GM18909 (cell line): ENCODE measurements at regions not wholly inside any gene's neighbourhood (a gene's known extent, or its start where the extent isn't known, plus 50 kb on each side); places are given as distances from the start of the nearest gene placed in this dataset.
"Not testable (repeated sequence)": the region's sequence is repeated elsewhere in the genome, so short reads cannot be mapped to it uniquely, and the experiment has no call there.

Experiments
- ATAC-seq: cut with Tn5 transposase; IDR thresholded peaks from one replicate; pipeline ENCODE4 v1.9.1; 2021; ENCODE audit warnings: mild to moderate bottlenecking; ENCODE audit not compliant: unreplicated experiment, poor library complexity

DNA sequence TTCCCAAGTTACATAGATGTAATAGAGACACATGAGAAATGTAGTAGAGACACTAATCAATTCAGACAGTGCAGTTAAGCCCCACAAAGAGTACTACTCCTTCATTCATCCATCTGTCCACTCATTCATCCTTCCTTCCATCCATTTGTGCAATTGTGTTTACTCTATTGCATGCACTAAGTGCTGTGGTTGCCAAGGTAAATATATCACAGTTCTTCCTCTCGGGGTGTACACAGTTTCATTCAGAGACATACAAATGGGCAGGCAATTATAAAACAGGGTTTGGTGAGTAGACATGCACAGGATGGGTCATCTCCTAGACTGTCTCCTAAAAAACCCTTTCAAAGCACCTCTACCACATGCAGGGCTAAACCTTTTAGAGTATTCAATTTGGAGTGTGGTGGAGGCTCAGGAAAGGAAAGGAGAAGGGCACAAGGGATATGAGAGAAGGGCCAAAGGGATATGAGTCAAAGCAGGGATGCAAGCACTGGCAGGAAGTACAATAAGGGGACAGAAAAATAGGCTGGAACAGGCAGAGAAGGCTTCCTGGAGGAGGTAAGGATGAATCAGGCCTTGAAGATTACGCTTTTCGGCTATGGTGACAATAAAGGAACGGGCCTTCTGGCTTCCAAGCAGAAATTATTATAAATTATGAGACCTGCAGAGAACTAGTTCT is 153.6 kb upstream of the VKORC1L1 start:
- not testable (repeated sequence) for ATAC-seq

DNA sequence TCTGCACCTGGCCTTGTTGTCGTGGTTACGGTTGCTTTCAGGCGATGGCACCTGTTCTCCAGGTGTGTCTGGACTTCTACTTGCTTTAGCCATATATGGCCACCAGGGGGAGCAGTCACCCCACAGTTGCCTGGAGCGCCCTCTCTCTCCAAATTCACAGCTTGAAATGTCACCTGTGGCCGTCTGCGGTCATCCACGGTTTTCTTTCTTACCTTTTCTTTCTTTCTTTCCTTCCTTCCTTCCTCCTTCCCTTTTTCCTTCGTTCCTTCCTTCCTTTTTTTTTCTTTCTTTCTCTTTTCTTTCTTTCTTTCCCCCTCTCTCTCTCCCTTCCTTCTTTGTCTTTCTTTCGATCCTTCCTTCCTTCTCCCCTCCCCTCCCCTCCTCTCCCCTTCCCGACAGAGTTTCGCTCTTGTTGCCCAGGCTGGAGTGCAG is 150.5 kb upstream of the VKORC1L1 start:
- ATAC-seq: peak; percentile 76

DNA sequence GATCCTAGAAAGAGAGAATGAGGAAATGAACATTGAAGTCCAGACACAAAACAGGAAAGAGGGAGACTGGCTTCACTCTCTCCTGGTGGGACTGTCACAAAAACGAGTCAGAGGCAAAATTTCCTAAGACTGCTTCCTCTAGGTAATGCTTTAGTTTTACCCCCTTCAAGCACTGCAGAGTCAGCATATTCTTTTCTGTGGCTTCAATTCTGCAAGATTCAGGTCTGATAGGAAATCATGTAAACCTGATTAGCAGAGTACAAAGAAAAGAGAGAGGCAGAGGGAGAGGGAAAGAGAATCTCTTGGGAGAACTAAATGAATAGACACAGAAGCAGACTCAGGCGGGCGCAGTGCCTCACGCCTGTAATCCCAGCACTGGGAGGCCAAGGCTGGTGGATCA is 145.7 kb upstream of the VKORC1L1 start:
- ATAC-seq: not testable (repeated sequence)

DNA sequence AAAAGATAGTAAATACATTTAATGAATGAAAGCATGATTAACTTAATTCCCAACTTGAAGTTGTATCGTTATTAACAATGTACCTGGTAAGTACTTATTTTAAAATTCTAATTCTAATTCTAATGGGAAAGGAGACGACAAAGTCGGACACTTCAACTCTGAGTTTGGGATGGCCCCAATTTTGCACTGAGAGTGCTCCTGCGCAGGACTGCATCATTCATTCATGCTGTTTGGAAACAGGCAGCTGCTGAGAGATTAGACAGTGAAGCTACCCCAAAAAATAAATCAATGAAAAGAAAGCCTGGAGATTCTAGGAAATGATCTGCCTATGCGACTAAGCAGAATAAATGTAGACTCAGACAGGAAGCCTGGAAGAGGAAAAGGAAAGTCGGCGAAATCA is 141.7 kb upstream of the VKORC1L1 start:
- no peak for ATAC-seq

DNA sequence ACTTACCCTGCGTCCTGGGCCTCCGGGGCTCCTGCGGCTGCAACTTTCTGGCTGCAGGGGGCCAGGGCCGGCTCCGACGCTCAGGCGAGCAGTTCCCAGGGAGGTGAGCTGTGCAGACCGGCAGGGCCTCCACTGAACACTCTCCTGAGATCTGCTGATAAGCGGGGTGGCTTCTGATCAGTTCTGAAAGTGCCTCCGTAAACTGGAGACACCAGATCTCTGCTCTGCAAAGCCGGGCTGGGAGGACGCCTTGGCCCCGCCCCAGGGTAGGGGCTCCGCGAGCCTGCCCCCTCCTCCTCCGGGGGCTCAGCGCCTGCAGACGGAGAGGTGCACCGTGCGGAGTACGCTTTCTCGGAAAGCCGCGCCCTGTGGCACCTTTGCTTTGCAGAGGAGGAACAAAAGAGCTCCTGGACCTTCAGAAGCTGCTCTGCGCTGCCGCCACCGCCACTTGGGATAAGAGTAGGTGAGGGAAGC is 141.3 kb upstream of the VKORC1L1 start:
- peak; percentile 75 for ATAC-seq

DNA sequence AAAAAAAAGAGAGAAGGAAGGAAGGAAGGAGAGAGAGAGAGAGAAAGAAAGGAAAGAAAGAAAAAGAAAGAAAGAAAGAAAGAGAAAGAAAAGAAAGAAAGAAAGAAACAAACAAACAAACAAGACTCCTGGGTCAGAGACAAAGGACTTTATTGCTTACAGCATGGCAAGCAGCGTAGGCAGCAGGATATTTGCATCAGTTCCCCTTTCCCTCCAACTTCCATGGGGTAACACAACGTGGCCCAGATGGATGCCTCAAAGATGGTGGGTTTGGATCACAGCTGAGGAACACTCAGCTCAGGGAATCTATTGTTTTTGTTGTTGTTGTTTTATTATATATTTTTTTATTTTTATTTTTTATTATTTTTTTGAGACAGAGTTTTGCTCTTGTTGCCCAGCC is 128.5 kb upstream of the VKORC1L1 start:
- ATAC-seq: no peak

DNA sequence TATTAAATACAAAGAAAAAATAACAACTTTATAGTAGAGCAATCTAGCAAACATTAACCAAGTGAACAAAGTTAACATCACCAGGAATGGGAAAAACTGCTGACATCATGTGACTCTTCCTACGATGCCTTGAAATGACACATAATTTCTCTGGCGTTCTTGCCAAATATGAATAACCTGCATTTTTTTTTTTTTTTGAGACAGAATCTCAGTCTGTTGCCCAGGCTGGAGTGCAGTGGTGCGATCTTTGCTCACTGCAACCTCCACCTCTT is 126.5 kb upstream of the VKORC1L1 start:
- no peak for ATAC-seq

DNA sequence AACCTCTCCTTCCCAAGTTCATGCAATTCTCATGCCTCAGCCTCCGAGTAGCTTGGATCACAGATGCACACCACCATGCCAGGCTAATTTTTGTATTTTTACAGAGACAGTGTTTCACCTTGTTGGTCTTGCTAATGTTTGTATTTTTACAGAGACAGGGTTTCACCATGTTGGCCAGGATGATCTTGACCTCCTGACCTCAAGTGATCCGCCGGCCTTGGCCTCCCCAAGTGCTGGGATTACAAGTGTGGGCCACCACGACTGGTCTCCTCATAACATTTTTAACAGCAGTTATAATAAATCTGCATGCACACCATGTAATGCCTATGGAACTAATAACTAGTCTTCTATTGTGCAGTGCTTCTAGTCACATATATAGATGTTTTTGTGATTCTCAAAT is 123.8 kb upstream of the VKORC1L1 start:
- no peak for ATAC-seq

DNA sequence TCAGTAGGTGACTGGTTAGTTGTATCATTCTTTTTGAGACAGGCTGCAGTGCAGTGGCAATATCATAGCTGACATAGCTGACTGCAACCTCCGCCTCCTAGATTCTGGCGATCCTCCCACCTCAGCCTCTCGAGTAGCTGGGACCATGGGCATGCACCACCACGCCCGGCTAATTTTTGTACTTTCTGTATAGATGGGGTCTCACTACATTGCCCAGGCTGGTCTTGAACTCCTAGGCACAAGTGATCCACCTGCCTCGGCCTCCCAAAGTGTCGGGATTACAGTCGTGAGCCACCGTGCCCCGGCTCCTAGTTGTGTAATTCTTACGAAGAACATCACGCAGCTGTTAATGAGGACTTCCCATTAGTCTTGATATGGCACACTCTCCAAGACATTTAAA is 123.4 kb upstream of the VKORC1L1 start:
- ATAC-seq: no peak

DNA sequence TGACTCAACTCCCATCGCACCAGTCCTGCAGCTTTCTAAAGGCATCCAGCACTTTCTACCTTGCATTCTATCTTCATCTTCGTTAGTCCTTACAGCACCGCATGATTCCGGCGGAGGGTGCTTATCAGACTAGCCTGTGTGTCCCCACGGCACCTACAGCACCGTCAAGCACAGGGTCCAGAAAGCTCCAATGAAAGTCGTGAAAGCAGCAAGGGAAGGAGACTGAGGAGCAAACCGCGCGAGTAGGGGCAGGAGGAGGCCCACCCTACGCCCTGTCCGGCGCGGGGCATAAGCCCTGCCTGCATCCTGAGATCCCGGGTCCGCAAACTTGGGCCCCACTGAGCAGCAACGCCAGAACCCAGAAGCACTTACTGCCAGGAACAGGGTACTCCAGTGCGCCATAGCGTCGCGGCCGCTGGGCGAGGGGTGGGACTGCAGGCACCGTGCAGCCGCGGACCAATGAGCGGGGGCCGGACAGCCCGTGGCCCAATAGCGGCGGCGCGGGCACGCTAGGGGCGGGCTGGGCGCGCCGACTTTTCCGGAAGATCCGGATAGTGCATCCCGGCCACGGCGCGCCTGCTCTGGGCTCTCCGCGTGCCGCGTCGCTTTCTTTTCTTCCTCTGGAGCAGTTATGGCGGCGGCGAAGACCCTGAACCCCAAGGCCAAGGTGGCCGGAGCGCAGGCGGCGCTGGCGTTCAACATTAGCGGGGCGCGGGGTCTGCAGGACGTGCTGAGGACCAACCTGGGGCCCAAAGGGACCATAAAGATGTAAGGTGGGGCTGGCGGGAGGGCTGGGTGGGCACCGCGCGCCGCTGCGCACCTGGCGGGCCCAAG is 122.1 kb upstream of the VKORC1L1 start:
- ATAC-seq: peak; percentile 100

DNA sequence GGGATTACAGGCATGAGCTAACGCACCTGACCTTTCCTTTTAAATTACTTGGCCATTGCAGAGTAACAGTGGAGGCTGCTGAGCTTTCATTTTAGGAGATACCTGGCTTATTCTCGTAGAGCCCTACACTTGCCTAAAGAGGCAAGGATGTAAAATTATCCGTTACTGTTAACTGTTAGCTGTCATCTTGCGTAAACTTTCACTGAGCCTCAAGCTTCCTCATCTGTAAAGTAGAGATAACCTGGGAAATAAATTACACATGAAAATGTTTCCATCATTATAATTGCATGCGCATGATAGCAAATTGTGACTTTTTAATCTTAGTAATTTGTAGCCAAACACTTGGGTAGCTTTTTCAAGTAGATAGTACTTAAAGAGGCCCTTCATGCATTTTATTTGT is 118.8 kb upstream of the VKORC1L1 start:
- not testable (repeated sequence) for ATAC-seq

DNA sequence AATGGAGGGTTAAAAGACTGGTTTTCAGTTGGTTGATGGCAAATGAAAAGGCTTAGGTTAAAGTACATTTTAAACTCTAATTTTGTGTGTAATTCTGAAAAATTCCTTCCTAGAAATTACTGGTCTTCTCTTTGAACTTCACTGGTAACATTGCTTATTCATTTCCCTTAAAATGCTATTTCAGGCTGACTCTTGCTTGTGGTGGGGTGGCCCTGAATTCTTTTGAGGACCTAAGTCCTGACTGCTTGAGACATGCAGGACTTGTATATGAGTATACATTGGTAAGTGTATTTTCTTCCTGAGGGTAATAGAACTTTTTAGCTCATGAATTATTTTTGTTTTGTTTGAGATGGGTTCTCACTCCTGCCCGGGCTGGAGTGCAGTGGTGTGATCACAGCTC is 113.9 kb upstream of the VKORC1L1 start:
- ATAC-seq: not testable (repeated sequence)

DNA sequence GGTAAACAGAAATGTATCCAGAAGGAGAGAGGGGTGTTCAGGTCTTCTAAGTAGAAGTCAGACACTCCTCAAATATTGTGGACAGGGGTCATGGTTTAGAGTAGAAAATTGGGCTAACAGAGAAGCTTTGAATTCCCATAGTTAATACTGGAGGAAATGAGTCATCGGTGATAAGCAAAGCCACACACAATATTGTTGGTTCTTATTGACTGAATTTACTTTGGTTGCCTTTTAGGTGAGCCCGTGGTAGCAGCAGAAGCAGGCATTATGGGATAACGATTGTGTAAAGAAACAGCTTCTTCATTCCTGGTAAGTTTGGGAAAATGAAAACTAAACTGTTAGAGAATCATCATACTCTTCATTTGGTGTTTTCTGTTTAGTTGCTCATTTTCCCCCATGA is 110.2 kb upstream of the VKORC1L1 start:
- ATAC-seq: not testable (repeated sequence)

DNA sequence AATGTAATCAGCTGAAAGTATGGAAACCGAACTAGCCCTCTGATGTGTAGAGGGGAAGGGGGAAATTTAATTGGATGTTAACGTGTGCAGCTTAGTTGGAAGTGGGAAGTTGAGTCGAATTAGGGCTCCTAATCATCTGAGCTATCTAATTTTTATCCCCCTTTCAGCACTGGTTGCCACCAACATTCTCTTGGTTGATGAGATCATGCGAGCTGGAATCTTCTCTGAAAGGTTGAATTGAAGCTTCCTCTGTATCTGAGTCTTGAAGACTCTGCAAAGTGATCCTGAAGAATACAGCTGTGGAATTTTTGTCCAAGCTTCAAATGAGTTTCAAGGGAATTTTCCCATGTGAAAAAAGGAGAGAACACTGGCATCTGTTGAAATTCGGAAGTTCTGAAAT is 109.8 kb upstream of the VKORC1L1 start:
- not testable (repeated sequence) for ATAC-seq

DNA sequence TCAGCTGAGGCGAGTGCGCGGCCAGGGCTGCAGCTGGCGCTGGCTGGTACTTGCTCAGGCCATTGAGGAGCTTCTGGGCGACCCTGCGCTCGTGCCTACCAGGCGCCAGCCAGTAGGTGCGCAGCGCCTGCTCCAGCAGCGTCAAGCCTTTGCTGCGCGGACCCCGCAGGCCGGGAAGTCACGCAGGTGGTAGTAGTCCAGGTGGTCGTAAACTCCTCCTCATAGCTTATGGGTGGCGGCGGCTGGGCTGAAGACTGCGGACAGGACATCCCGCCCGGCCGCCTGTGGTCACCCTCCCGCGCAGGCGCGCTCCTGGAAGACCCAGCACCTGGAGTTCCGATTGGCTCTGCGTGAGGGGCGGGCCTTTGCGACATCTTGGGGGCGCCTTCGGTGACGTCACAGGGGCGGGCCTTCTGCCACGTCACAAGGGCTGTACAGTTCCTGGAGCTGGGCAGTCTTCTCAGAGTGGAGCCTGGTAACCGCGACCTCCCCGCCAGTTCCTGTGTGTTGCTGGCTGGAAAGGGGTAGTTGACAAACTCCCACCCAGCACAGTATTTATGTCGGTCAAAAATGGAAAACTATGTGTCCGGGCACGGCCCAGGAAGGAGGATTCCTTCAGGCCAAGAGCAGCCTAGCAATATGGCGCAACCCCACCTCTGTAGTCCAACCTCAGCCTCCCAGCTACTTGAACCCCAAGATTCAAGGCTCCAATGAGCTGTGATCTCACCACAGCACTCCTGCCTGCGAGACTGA is 102.2 kb upstream of the VKORC1L1 start:
- ATAC-seq: peak; percentile 99

DNA sequence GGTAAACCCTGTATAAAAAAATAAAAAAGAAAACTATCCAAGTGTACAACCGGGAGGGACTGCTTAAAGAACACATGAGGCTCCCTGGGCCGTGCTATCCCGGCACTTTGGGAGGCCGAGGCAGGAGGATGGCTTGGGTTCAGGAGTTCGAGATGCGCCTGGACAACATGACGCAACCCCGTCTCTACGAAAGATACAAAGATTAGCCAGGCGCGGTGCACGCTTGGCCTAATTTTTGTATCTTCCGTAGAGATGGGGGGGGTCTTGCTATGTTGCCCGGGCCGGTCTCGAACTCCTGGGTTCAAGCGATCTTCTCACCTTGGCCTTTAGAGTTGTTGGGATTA is 101.7 kb upstream of the VKORC1L1 start:
- not testable (repeated sequence) for ATAC-seq

DNA sequence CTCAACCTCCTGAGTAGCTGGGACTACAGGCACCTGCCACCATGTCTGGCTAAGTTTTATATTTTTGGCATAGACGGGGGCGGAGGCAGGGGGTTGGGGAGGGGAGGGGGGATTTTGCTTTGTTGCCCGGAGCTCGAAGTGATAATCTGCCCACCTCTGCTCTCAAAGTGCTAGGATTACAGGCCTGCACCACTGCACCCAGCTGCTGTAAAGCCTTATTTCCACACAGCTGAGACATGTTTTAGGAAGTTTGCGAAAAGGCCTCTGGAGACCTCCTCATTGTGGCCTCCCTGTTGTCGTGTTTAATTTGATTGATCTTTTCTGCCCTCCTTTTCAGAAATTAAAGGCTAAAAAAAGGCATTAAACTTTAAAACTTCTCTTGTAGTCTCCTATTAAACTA is 96.2 kb upstream of the VKORC1L1 start:
- not testable (repeated sequence) for ATAC-seq

DNA sequence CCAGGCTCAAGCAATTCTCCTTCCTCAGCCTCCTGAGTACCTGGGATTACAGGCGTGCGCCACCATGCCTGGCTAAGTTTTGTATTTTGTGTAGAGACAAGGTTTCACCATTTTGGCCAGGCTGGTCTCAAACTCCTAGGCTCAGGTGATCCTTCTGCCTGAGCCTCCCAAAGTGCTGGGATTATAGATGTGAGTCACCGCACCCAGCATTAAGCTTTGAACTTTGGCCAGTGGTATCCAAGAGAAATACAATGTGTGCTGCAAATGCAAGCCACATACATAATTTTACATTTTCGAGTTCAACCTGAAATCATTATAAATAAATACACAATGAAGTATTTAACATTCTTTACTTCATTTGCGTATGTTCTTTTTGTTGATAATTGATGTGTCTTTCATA is 82.9 kb upstream of the VKORC1L1 start:
- ATAC-seq: not testable (repeated sequence)

DNA sequence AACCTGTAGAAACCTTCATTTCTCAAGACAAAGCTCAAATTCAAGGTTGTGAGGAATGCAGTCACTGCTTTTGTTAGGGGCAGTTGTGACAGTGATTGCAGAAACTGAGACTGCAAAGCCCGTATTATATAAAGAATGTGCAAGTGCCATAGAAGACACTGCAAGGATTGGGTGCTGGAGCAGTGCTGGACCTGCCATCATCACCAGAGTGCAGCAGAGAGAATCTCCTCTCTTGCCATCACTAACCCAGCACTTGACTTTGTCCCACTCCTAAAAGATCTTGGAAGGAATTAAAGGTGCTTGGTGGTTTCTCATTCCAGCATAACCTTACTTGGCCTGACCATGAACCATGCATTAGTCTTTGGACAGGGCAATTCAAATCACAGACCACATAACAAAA is 81.1 kb upstream of the VKORC1L1 start:
- ATAC-seq: not testable (repeated sequence)

DNA sequence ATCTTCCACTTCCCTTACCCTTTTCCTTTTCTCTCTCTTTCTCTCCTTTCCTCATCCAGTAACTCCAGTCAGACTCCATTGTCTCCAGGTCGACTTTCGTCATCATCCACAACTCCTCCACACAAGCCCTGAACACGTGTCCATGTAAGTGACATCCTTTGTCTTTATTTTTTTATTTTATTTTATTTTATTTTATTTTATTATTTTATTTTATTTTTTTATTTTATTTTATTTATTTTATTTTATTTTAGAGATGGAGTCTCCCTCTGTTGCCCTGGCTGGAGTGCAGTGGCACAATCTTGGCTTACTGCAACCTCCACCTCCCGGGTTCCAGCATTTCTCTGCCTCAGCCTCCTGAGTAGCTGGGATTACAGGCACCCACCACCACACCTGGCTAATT is 80.1 kb upstream of the VKORC1L1 start:
- not testable (repeated sequence) for ATAC-seq
